ENCODE measurements at regions not wholly inside any gene's neighbourhood (a gene's known extent, or its start where the extent isn't known, plus 50 kb on each side); places are given as distances from the start of the nearest gene placed in this dataset.

GRCh38 chr12:31821484-31821883 lies 92.7 kb upstream of the AMN1 start:
- no peak overlapping the region for H3K27ac Mint-ChIP-seq
- TF ChIP-seq EZH2 (IDR thresholded peaks at IDR 0.05; ENCODE audit: borderline replicate concordance, insufficient read depth, low read depth, low read length, poor library complexity, severe bottlenecking), result no peak
- no peak for TF ChIP-seq CTCF (IDR thresholded peaks at IDR 0.05)
- DNase-seq, result no peak
- ATAC-seq (ENCODE audit: low read depth), result no peak
- H3K9me3 Mint-ChIP-seq (ENCODE audit: insufficient read depth), result peaks cover 7% of the 10 kb centered on the region
- no peaks in the 10 kb centered on the region for H3K27me3 ChIP-seq (replicated peaks in 1 of 4; ENCODE audit: control extremely low read depth in 1 of 4, control insufficient read depth in 3 of 4, insufficient read depth in 4 of 4, low read length in 3 of 4)
- H3K9ac ChIP-seq (ENCODE audit: low read length), result no peak overlapping the region
- H3K9me3 ChIP-seq (ENCODE audit: control extremely low read depth in 1 of 3, control insufficient read depth in 2 of 3, insufficient read depth in 1 of 3, low read length in 2 of 3), result peaks cover 5 to 10% (median 10%) of the 10 kb centered on the region in 3 donors
- WGBS (ENCODE audit: insufficient coverage), result no CpG with 5 or more reads among the region's 3 CpGs
- CTCF ChIA-PET, result interaction anchor here (0.6 kb wide), 1 partner anchor 138 kb away, joined by 4 read pairs; no protein-coding TSS in a partner anchor
- no peaks in the 10 kb centered on the region for H4K20me1 ChIP-seq (ENCODE audit: control insufficient read depth, insufficient read depth, low read length, poor library complexity, severe bottlenecking)
- no peak overlapping the region for H3K4me3 ChIP-seq (ENCODE audit: control extremely low read depth in 1 of 5, extremely low read depth in 1 of 5, insufficient read depth in 1 of 5, low read depth in 2 of 5, low read length in 4 of 5)
- intact Hi-C loops (cut with micrococcal nuclease), result no loop called here
- H2AFZ ChIP-seq (ENCODE audit: insufficient read depth, low read depth, low read length, poor library complexity, severe bottlenecking), result no peak overlapping the region
- peaks cover 41% of the 10 kb centered on the region for H3K4me1 Mint-ChIP-seq
- H3K4me2 ChIP-seq (replicated peaks; ENCODE audit: low read depth, low read length, poor library complexity, severe bottlenecking), result no peak overlapping the region
- H3K79me2 ChIP-seq (ENCODE audit: control insufficient read depth, insufficient read depth, low read length), result peaks cover 14% of the 10 kb centered on the region
- POLR2A ChIA-PET, result no interaction called here
- H3K4me1 ChIP-seq (ENCODE audit: control insufficient read depth in 2 of 2, insufficient read depth in 2 of 2, low read length in 2 of 2), result peaks cover 12 to 16% of the 10 kb centered on the region in 2 donors
- H3K36me3 ChIP-seq (replicated peaks in 1 of 2; ENCODE audit: control extremely low read depth in 1 of 2, control insufficient read depth in 1 of 2, extremely low read depth in 1 of 2, insufficient read depth in 2 of 2, low read length in 1 of 2), result peaks cover 0 to 2% of the 10 kb centered on the region in 2 experiments
- H3K4me3 Mint-ChIP-seq, result no peak overlapping the region
- no peak overlapping the region for H3K27ac ChIP-seq (ENCODE audit: low read length in 2 of 2)
- H3K27me3 Mint-ChIP-seq, result no peaks in the 10 kb centered on the region

GRCh38 chr12:31820832-31821231 lies 92.0 kb upstream of the AMN1 start:
- ATAC-seq (ENCODE audit: low read depth) (no peak), DNase-seq (no peak)
- Histone ChIP-seq H3K4me1 (ENCODE audit: control insufficient read depth in 2 of 2, insufficient read depth in 2 of 2, low read length in 2 of 2) (peaks cover 12 to 16% of the 10 kb centered on the region in 2 donors), H3K27ac (ENCODE audit: low read length in 2 of 2) (no peak overlapping the region), H3K79me2 (ENCODE audit: control insufficient read depth, insufficient read depth, low read length) (peaks cover 8% of the 10 kb centered on the region), H3K9ac (ENCODE audit: low read length) (no peak overlapping the region), H3K36me3 (replicated peaks in 1 of 2; ENCODE audit: control extremely low read depth in 1 of 2, control insufficient read depth in 1 of 2, extremely low read depth in 1 of 2, insufficient read depth in 2 of 2, low read length in 1 of 2) (no peaks in the 10 kb centered on the region), H3K9me3 (ENCODE audit: control extremely low read depth in 1 of 3, control insufficient read depth in 2 of 3, insufficient read depth in 1 of 3, low read length in 2 of 3) (peaks cover 0 to 7% (median 7%) of the 10 kb centered on the region in 3 donors), H2AFZ (ENCODE audit: insufficient read depth, low read depth, low read length, poor library complexity, severe bottlenecking) (no peak overlapping the region), H3K27me3 (replicated peaks in 1 of 4; ENCODE audit: control extremely low read depth in 1 of 4, control insufficient read depth in 3 of 4, insufficient read depth in 4 of 4, low read length in 3 of 4) (no peaks in the 10 kb centered on the region), H4K20me1 (ENCODE audit: control insufficient read depth, insufficient read depth, low read length, poor library complexity, severe bottlenecking) (no peaks in the 10 kb centered on the region), H3K4me2 (replicated peaks; ENCODE audit: low read depth, low read length, poor library complexity, severe bottlenecking) (no peak overlapping the region), H3K4me3 (ENCODE audit: control extremely low read depth in 1 of 5, extremely low read depth in 1 of 5, insufficient read depth in 1 of 5, low read depth in 2 of 5, low read length in 4 of 5) (no peak overlapping the region)
- CTCF ChIA-PET, result no interaction called here
- Mint-ChIP-seq H3K4me1 (peaks cover 39% of the 10 kb centered on the region), H3K9me3 (ENCODE audit: insufficient read depth) (peaks cover 6% of the 10 kb centered on the region), H3K27me3 (no peaks in the 10 kb centered on the region), H3K4me3 (no peak overlapping the region), H3K27ac (no peak overlapping the region)
- WGBS (ENCODE audit: insufficient coverage), result 95% methylated on average over 4 of the region's 7 CpGs
- TF ChIP-seq EZH2 (IDR thresholded peaks at IDR 0.05; ENCODE audit: borderline replicate concordance, insufficient read depth, low read depth, low read length, poor library complexity, severe bottlenecking) (no peak), CTCF (IDR thresholded peaks at IDR 0.05) (no peak)
- intact Hi-C loops (cut with micrococcal nuclease), result no loop called here
- POLR2A ChIA-PET, result no interaction called here

All from B cell (primary cell).